SK-N-MC (cell line): ENCODE measurements at regions not wholly inside any gene's neighbourhood (a gene's known extent, or its start where the extent isn't known, plus 50 kb on each side); places are given as distances from the start of the nearest gene placed in this dataset.

Experiments
- EZH2 ChIP-seq: fragments of 200-600 bp; sonication (generic); IDR thresholded peaks from one replicate; pipeline ENCODE4 v1.6.1; 2017; ENCODE audit warnings: antibody characterized with exemption
- POLR2AphosphoS5 ChIP-seq: IDR thresholded peaks from 2 replicates; pipeline ENCODE4 v1.6.1; 2012; ENCODE audit warnings: mild to moderate bottlenecking, low read depth, low read length, borderline replicate concordance

DNA sequence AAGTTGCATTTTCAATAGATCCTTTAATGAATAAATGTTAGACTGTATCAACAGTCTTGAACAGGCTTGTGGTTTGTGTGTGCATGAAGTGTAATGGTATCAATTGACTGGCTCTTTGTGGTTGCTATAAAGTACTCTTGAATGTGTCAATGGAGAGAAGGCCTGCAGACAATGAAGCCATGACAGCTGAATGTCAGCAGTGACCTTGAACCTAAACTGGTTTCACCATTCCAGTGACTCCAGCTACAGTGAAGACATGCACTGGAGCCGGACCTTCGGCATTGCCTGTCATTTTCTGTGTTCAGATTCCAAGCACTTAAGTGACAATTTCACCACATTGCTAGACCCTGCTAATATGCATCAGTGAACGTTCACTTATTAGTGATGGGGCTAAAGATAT lies 276.0 kb upstream of the TMEM161B start:
- no peak for TF ChIP-seq POLR2AphosphoS5
- no peak for TF ChIP-seq EZH2
